GM19351 (cell line): ENCODE measurements at regions not wholly inside any gene's neighbourhood (a gene's known extent, or its start where the extent isn't known, plus 50 kb on each side); places are given as distances from the start of the nearest gene placed in this dataset.
"Not testable (repeated sequence)": the region's sequence is repeated elsewhere in the genome, so short reads cannot be mapped to it uniquely, and the experiment has no call there.

Experiments
- ATAC-seq: cut with Tn5 transposase; IDR thresholded peaks from one replicate; pipeline ENCODE4 v1.9.1; 2021; ENCODE audit warnings: mild to moderate bottlenecking, moderate library complexity; ENCODE audit not compliant: unreplicated experiment

DNA sequence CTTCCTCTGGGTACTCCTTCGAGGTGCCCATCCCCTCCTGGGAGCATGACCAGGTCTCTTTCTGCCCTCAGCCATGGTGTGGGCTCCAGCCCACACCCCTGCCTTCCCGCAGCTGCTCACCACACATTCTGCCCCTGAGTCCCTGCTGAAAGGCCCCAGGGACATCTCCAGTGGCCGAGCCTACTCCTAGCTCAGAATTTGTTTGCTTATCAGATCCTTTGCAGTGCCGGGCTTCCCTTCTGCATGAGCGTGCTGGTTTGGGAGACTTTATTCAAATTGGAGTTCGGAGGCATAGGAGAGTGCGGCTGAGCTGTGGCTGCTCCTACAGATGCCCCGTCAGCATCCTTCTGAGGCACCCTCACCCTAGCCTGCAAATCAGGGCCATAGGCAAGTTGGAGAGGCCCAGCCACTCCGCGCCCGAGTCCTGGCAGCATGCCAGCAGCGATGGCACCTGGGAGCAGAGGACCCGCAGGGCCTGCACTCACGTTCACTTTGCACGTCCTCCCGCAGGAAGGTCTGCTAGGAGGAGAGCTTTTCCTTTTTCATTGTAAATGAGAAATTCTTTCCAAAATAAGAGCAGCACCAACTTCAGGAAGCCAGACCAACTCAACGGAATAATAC is 327.3 kb downstream of the QKI start:
- no peak for ATAC-seq

GRCh38 chr6:163741342-163741741 is 326.8 kb downstream of the QKI start:
- no peak for ATAC-seq

- ATAC-seq, result no peak
Observed at GRCh38 chr6:163739966-163740365, 325.4 kb downstream of the QKI start.

DNA sequence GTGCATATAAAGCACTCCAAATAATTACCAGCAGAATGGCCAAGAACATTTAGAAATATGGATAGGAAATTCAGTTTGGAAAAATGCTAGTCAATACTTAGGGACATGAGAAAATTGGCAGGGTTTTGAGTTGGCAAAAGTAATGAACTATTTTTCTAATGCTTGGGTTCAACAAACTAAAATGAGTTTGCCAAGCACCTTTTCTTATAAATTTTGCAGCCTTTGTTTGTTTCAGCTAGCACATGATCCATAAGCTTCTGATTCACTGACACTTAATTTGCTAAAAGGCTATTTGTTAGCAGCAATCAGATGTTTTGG is 324.8 kb downstream of the QKI start:
- no peak for ATAC-seq

GRCh38 chr6:163738725-163739407 is 324.3 kb downstream of the QKI start:
- peak; percentile 75 for ATAC-seq

DNA sequence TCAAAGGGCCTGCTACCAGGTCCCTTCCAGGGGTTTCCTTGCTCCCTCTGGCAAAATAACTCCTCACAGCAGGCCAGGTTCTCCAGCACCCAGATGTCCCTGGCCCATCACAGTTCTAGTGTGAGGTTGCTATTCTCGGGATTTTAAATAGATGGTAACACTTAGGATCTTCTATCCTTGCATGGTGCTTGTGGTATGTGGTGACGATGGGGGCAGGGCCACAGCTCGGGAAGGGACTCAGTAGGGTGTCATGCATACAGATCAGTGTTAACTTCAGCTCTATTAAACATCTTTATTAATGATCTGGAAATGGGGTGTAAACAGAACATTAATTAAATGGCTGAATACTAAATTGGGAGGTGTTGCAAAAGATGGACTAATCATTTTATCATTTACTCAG is 323.8 kb downstream of the QKI start:
- ATAC-seq, result no peak

- no peak for ATAC-seq
Observed at GRCh38 chr6:163735076-163735475, 320.6 kb downstream of the QKI start.

GRCh38 chr6:163733061-163733460 is 318.5 kb downstream of the QKI start:
- ATAC-seq, result no peak

DNA sequence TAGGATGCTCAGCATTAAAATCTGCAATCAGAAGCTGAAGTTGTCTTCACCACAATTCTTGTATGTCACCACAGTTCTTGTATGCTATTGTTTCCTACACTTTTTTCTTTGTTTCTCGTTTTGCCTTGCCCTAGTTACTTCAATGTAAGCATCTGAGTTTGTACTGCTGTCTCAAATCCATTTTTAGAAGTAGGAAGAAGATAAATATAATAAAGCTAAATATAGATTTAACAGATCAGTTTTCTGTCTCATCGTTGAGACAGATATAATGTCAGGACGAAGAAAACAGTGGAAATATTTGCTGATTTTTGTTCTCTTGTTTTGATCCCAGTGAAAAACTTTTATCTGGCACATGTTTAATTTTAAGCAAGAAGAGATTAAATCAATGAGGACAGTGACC is 318.0 kb downstream of the QKI start:
- no peak for ATAC-seq

DNA sequence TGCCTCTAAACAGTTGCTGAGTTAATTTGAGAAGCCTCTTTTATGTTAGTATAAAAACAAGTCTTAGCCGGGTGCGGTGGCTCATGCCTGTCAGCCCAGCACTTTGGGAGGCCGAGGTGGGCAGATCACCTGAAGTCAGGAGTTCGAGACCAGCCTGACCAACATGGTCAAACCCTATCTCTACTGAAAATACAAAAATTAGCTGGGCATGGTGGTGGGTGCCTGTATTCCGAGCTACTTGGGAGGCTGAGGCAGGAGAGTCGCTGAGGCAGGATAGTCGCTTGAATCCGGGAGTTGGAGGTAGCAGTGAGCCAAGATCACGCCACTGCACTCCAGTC is 317.5 kb downstream of the QKI start:
- ATAC-seq, result not testable (repeated sequence)

- ATAC-seq, result no peak
Observed at GRCh38 chr6:163731215-163732013, 316.9 kb downstream of the QKI start.

- no peak for ATAC-seq
Observed at GRCh38 chr6:163730246-163731210, 316.0 kb downstream of the QKI start.

GRCh38 chr6:163729127-163729872 is 314.8 kb downstream of the QKI start:
- ATAC-seq, result no peak

DNA sequence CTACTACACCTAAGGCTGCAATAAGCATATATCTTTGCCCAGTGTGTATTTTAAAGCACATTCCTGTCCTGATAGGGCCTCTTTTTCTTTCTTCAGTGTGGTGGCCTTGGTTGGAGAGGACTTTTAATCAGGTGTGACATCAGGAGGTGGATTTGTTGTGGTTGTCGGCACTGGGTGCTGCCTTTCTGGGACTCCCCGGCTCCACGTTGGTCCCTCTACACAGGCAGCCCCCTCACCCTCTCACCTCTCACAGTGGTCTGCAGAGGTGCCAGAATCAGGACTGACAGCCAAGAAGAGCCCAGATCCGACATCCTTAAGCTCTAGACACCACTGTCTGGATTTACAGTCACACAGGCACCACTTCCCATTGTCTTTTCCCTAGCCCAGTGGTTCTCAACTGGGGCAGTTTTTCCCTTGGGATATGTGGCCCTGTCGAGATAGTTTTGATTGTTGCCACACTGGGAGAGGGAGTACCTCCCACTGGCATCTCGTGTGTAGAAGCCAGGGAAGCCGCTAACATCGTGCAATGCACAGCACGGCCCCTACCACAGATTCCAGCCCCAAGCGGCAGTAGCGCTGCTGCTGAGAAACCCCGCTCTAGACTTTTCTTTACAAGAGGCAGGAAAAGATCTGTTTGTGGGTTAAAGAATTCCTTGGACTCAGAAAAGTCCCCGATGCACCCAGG is 314.1 kb downstream of the QKI start:
- no peak for ATAC-seq

DNA sequence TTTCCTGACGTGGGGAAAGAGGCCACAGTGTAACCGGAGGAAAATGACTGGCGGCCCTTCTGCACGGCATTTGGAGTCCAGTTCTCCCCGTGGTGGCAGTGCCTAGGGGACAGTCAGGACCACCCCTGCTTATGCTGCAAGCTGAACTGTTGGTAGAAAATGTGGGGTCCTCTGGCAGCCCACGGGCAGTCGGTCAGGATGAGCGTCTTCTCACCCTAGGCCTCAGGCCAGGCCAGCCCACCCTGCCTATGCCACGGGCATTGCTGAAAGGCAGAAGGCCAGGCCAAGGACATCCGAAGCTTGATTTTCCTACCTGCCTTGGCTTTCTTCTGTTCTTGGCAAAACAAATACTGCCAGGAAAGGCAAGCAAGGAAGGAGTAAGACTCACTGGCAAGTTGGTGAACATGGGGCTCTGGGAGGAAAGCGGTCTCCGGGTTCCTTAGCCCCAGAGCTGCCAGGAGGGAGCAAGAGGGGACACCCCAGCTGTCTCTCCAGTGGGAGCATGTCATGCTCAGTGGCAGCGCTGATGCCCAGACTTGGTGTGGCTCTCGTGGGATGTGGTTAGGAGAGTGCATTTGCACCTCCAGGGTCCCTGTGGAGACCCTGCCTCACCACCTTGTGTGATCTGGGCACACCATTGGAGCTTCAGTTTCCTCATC is 311.6 kb downstream of the QKI start:
- ATAC-seq, result no peak

DNA sequence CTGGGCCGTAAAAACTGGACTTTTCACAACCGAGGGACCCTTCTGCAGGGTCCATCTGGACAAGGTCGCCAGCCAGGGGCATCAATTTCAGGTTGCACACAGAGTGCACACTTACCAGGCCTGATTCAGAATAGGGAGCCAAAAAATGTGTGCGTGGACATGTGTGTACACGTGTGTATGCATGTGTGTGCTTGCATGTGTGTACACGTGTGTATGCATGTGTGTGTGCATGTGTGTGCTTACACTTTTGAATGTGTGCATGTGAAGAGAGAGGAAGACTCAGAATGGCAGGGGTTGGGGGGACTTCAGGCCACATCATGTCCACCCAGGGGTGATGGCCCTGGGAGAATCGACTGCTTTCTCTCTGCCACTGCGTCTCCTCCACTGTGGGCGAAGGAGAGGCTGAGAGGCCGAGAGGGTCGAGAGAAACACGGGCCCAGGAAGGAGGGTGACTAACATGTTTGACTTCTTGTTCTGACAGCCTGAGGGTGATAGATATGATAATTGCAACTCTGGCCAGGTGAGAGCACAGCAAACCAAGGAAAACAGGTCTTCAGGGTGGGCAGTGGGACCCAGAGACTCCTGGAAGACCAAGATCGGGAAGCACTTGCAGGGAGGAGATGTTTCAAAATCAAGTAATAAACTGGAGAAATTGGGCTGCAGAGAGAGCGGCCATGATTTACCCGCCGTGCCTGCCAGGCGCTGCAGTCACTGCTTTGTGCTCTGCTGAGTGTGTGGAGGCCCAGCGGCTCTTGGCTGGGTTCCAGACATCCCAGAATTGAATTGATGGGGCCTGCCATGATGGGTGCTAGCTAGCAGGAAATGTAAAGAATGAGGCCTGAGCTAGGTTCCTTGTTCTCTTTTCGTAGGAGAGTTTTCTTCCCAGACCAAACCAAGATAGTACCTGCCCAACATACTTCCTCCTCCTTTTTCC is 310.8 kb downstream of the QKI start:
- ATAC-seq, result no peak

- no peak for ATAC-seq
Observed at GRCh38 chr6:163724196-163724595, 309.7 kb downstream of the QKI start.

DNA sequence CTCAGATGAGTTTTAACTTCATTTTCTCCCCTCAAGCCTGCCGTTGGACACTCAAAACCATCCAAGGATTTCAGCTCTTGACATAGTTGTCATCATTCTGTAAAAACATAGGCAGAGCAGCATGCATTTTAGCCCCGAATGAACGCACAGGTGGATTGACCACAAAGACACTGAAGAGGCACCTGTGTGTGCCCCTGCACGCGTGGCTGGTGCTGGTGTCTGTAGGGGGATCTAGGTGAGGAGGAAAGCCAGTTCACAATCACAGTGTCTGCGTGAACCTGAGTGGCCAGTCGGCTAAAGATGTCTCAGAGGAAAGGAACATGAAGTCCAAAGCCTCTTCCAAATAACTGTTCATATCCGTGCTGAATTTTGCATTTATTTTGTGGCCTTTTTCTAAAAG is 309.2 kb downstream of the QKI start:
- ATAC-seq, result no peak
